ENCODE measurements at regions not wholly inside any gene's neighbourhood (a gene's known extent, or its start where the extent isn't known, plus 50 kb on each side); places are given as distances from the start of the nearest gene placed in this dataset.
"Not testable (repeated sequence)": the region's sequence is repeated elsewhere in the genome, so short reads cannot be mapped to it uniquely, and the experiment has no call there.

DNA sequence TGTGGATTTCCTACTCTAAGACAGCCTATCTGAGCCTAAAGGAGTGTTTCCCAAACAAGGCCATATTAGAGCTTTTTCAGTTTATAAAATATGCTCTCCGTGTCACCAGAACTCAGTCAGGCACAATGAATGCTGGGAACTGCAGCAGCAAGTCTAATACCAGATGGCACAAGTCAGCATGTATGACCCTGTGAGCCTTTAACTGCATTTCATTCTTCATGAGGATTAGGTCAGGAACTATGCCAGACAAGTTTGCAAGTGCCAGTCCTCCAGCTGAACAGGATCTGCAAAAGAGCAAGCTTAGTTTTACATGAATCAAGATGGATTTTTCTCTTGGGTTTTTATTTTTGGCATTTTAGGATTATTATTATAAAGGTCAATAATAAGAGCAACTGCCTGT lies 66.7 kb upstream of the SAMD5 start:
- DNase-seq (ENCODE audit: extremely low spot score): no peak
- TF ChIP-seq, protein P1, sequence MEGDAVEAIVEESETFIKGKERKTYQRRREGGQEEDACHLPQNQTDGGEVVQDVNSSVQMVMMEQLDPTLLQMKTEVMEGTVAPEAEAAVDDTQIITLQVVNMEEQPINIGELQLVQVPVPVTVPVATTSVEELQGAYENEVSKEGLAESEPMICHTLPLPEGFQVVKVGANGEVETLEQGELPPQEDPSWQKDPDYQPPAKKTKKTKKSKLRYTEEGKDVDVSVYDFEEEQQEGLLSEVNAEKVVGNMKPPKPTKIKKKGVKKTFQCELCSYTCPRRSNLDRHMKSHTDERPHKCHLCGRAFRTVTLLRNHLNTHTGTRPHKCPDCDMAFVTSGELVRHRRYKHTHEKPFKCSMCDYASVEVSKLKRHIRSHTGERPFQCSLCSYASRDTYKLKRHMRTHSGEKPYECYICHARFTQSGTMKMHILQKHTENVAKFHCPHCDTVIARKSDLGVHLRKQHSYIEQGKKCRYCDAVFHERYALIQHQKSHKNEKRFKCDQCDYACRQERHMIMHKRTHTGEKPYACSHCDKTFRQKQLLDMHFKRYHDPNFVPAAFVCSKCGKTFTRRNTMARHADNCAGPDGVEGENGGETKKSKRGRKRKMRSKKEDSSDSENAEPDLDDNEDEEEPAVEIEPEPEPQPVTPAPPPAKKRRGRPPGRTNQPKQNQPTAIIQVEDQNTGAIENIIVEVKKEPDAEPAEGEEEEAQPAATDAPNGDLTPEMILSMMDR (IDR thresholded peaks at IDR 0.05; ENCODE audit: control extremely low read depth, extremely low read depth, low read depth, missing control alignments): no peak
- POLR2A ChIA-PET: no interaction called here
- CTCF ChIA-PET: interaction anchor here (1.4 kb wide), 1 partner anchor 25 kb away, joined by 4 read pairs; no protein-coding TSS in a partner anchor

DNA sequence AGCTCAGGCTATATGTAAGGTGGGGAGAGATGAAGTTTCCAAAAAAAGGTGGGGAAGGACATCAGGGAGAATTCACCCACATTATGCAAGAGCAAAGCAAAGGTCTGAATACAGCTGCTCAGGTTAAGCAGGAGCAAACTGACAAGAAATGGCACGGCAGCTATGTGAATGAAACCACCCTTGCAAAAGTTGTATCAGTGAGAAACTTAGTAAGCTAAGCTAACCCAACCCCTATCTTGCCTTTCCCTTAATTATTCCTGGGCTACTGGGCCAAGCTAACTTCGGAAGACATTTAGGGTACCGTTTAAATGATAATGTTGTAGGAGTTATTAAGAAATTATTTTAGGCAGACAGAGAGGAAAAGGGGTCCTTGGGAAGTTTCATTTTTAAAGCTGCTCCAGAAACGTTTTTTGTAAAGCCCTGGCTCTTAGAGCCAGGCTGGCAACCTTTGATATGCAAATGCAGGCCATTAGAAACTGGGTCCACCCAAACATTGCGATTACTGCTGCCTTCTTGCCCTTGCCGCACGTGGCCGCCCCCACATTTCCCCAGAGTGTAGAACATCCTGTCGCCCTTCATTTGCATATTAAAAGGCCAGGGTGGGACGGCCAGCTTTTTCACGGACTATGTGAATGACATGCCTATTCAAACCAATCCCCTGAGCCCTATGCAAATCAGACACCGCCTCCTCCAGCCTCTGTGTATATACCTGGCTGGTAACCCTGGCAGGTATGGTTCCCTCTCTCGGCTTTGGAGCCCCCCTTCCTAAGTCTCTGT lies 60.5 kb upstream of the SAMD5 start:
- ChIA-PET POLR2A (no interaction called here), CTCF (interaction anchor here (1.0 kb wide), 1 partner anchor 32 kb away, joined by 3 read pairs; no protein-coding TSS in a partner anchor)
- TF ChIP-seq, protein P1 (IDR thresholded peaks at IDR 0.05; ENCODE audit: control extremely low read depth, extremely low read depth, low read depth, missing control alignments): no peak
- DNase-seq (ENCODE audit: extremely low spot score): no peak

DNA sequence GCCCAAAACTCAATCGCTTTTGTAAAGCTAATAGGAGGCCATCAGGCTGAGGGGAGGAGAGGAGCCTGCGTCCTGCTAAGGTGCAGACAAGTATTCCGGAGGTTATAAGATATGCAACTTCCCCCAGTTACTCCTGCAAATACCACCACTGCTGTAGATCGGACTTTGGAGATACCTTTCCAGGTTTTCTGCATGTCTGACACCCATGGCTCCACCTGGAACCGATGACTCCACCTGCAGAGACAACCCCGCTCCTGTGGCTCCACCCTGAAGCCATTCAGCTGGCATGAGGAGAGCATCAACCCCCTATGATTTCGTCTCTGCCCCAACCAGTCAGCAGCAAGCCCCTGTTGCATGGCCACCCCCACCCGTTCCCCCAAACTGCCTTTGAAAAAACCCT lies 59.7 kb upstream of the SAMD5 start:
- TF ChIP-seq, protein P1 (IDR thresholded peaks at IDR 0.05; ENCODE audit: control extremely low read depth, extremely low read depth, low read depth, missing control alignments): no peak
- ChIA-PET POLR2A (no interaction called here), CTCF (interaction anchor here (1.1 kb wide), 1 partner anchor 14 kb away, joined by 3 read pairs; no protein-coding TSS in a partner anchor)
- no peak for DNase-seq (ENCODE audit: extremely low spot score)

DNA sequence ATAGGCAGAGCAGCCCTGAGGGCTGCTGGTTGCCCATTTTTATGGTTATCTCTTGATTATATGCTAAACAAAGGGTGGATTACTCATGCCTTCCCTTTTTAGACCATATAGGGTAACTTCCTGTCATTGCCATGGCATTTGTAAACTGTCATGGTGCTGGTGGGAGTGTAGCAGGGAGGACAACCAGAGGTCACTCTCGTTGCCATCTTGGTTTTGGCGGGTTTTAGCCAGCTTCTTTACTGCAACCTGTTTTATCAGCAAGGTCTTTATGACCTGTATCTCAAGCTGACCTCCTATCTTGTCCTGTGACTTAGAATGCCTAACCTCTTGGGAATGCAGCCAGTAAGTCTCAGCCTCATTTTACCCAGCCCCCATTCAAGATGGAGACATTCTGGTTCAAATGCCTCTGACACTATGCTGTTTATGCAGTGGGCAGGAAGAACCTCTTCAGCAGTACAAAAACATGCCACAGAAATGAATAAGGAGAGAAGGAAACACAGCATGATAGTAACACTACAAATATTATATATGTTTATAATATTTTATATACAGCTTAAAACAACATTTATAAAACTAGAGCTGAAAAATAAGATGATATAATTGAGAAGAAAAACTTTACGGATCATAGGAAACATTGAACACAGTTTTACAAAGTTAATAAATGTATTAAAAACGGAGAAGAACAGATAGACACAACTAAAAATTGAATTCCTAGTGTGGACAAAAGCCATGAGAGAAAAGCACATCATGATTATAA lies 58.9 kb upstream of the SAMD5 start:
- TF ChIP-seq, protein P1 (IDR thresholded peaks at IDR 0.05; ENCODE audit: control extremely low read depth, extremely low read depth, low read depth, missing control alignments): no peak
- POLR2A ChIA-PET: no interaction called here

DNA sequence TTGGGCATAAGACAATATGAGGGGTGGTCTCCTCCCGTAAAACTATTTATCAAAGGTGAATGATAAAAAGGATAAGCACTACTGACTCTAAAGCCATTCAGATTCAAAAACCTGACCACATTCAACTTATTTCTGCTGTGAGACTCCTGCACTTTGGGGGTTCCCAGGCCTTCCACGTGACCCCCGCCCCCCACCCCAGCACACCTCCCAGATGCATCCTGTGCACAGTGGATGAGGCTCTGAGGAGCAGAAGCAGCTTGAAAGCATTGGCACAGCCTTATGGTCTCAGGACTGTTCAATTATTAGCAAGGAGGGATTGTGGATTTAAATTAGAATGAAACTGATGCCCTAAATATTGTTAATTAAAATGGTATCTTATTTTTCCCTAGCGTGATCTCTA lies 55.1 kb upstream of the SAMD5 start:
- ChIA-PET POLR2A (no interaction called here), CTCF (no interaction called here)
- no peak for DNase-seq (ENCODE audit: extremely low spot score)
- TF ChIP-seq, protein P1 (IDR thresholded peaks at IDR 0.05; ENCODE audit: control extremely low read depth, extremely low read depth, low read depth, missing control alignments): no peak

More for the DNA sequence above, 58.9 kb upstream of the SAMD5 start:
- no peak for DNase-seq (ENCODE audit: extremely low spot score)
- CTCF ChIA-PET: interaction anchor here (1.1 kb wide), 1 partner anchor 13 kb away, joined by 3 read pairs; no protein-coding TSS in a partner anchor

DNA sequence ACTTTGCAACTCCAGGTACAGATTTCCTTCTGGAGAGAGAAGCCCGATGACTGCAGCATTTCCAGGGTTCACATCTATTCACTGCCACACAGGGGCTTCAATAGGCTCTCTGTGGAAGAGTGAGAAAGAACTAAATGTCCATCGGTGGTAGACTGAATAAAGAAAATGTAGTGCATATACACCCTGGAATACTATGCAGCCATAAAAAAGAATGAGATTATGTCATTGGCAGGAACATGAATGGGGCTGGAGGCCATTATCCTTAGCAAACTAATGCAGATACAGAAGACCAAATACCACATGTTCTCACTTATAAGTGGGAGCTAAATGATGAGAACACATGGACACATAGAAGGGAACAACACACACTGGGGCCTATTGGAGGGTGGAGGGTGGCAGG lies 53.6 kb upstream of the SAMD5 start:
- CTCF ChIA-PET; POLR2A ChIA-PET; DNase-seq (ENCODE audit: extremely low spot score): not testable (repeated sequence)
